ENCODE measurements at regions not wholly inside any gene's neighbourhood (a gene's known extent, or its start where the extent isn't known, plus 50 kb on each side); places are given as distances from the start of the nearest gene placed in this dataset.

DNA sequence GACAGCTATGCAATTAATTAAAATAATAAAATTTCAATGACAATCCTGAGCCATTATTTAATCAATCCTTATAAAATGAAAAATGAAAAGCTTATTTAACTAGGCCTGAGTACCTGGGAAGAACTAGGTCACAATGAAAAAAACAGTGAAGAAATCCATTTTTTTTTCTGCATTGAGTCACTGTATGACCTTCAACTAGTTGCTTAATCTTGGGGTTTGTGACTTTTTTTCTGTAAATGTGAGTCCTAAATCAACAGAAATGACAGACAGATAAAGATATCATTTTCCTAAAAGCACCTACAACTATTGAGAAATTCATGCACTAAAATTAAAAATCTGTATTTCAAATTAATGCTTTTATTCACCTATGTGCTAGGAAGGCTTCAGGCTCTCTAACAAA lies 96.8 kb downstream of the TMEM26 start:
- no peak overlapping the region for H3K4me2 ChIP-seq
- CTCF ChIA-PET, result interaction anchor here (0.6 kb wide), 1 partner anchor 899 kb away, joined by 3 read pairs; no protein-coding TSS in a partner anchor
- H3K4me3 ChIP-seq, result no peak overlapping the region
- TF ChIP-seq KDM1A (IDR thresholded peaks at IDR 0.05; ENCODE audit: low read depth) (no peak), ZC3H11A (IDR thresholded peaks at IDR 0.05) (no peak)
- TF ChIP-seq, protein P1, sequence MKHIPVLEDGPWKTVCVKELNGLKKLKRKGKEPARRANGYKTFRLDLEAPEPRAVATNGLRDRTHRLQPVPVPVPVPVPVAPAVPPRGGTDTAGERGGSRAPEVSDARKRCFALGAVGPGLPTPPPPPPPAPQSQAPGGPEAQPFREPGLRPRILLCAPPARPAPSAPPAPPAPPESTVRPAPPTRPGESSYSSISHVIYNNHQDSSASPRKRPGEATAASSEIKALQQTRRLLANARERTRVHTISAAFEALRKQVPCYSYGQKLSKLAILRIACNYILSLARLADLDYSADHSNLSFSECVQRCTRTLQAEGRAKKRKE (CRISPR knock-in tag; IDR thresholded peaks at IDR 0.05; ENCODE audit: low read depth), result no peak
- TF ChIP-seq, protein P2, sequence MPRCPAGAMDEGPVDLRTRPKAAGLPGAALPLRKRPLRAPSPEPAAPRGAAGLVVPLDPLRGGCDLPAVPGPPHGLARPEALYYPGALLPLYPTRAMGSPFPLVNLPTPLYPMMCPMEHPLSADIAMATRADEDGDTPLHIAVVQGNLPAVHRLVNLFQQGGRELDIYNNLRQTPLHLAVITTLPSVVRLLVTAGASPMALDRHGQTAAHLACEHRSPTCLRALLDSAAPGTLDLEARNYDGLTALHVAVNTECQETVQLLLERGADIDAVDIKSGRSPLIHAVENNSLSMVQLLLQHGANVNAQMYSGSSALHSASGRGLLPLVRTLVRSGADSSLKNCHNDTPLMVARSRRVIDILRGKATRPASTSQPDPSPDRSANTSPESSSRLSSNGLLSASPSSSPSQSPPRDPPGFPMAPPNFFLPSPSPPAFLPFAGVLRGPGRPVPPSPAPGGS (IDR thresholded peaks at IDR 0.05), result no peak
- no peak overlapping the region for H3K27ac ChIP-seq
- no peaks in the 10 kb centered on the region for H3K9me3 ChIP-seq
- FAIRE-seq, result no peak
- POLR2A ChIA-PET, result no interaction called here
- H3K4me1 ChIP-seq, result no peaks in the 10 kb centered on the region
- no peak for ATAC-seq
- no peak for DNase-seq (ENCODE audit: low read depth in 1 of 2, low spot score in 1 of 2)

DNA sequence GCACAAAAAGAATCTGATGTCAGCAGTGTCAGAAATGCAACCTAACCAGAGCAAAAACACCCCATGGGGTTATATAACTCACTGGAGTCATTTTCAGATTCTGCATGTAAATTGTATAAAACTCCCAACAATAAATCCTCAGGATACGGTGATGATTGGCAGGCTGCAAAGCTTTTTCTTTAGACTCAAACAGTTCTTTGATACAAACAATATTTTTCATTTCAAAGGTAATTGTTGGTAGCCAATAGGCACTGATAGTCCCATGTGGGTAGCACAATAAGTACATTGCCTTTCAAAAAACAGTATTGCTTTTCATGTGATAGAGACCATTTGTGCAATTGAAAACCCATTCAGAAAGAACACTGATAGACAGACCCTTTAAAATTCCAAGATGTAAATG lies 98.0 kb downstream of the TMEM26 start:
- WGBS (ENCODE audit: missing lambda C conversion rate), result 66% methylated on average over 1 of the region's 1 CpG
- POLR2A ChIA-PET, result no interaction called here
- no peak for TF ChIP-seq POLR2AphosphoS2 (conservative IDR thresholded peaks at IDR 0.05; ENCODE audit: low read length)
- TF ChIP-seq, protein P3, sequence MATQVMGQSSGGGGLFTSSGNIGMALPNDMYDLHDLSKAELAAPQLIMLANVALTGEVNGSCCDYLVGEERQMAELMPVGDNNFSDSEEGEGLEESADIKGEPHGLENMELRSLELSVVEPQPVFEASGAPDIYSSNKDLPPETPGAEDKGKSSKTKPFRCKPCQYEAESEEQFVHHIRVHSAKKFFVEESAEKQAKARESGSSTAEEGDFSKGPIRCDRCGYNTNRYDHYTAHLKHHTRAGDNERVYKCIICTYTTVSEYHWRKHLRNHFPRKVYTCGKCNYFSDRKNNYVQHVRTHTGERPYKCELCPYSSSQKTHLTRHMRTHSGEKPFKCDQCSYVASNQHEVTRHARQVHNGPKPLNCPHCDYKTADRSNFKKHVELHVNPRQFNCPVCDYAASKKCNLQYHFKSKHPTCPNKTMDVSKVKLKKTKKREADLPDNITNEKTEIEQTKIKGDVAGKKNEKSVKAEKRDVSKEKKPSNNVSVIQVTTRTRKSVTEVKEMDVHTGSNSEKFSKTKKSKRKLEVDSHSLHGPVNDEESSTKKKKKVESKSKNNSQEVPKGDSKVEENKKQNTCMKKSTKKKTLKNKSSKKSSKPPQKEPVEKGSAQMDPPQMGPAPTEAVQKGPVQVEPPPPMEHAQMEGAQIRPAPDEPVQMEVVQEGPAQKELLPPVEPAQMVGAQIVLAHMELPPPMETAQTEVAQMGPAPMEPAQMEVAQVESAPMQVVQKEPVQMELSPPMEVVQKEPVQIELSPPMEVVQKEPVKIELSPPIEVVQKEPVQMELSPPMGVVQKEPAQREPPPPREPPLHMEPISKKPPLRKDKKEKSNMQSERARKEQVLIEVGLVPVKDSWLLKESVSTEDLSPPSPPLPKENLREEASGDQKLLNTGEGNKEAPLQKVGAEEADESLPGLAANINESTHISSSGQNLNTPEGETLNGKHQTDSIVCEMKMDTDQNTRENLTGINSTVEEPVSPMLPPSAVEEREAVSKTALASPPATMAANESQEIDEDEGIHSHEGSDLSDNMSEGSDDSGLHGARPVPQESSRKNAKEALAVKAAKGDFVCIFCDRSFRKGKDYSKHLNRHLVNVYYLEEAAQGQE (IDR thresholded peaks at IDR 0.05), result no peak
- H3K4me3 ChIP-seq, result no peak overlapping the region
- no peaks in the 10 kb centered on the region for H3K9me3 ChIP-seq
- FAIRE-seq, result no peak
- H3K27ac ChIP-seq, result no peak overlapping the region
- CTCF ChIA-PET, result no interaction called here
- no peak overlapping the region for H3K4me2 ChIP-seq
- ATAC-seq, result no peak
- no peaks in the 10 kb centered on the region for H3K4me1 ChIP-seq
- DNase-seq (ENCODE audit: low read depth in 1 of 2, low spot score in 1 of 2), result no peak

DNA sequence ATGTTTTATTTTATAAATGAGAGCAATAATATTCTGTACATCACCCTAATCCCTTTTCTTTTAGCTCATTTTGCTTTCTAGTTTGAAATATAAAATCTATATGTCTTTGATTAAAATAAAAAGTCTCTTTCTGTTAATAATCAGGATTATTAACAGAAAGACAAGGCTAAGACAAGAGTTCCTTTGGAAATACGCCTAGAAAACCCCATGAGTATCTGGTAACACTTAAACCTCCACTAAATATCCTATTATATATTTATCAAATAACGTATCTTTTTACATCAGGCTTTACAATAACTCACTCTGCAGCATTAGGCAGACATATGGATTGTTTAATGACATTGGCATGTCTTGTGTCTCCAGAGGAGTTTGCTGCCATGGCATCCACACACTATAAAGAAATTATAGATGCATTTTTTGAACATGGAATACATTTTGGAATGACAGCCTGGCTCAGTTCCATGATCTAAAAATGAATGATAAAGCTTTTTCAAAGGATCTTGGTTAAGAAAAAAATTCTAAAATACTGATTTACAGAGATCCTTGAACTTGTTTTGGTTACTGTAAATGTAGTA lies 98.7 kb downstream of the TMEM26 start:
- ATAC-seq (no peak), DNase-seq (ENCODE audit: low read depth in 1 of 2, low spot score in 1 of 2) (no peak), FAIRE-seq (no peak)
- no peaks in the 10 kb centered on the region for H3K9me3 ChIP-seq
- CTCF ChIA-PET, result no interaction called here
- POLR2A ChIA-PET, result no interaction called here
- TF ChIP-seq CBX2 (IDR thresholded peaks at IDR 0.05; ENCODE audit: borderline replicate concordance, low read depth) (no peak), GATA3 (IDR thresholded peaks at IDR 0.05; ENCODE audit: borderline replicate concordance) (no peak), HEYL (CRISPR knock-in tag; IDR thresholded peaks at IDR 0.05) (no peak), TFCP2L1 (CRISPR knock-in tag; IDR thresholded peaks at IDR 0.05) (no peak), RCOR1 (IDR thresholded peaks at IDR 0.05; ENCODE audit: low read depth, low read length) (no peak), CHD4 (IDR thresholded peaks at IDR 0.05; ENCODE audit: borderline replicate concordance) (no peak), RNF2 (IDR thresholded peaks at IDR 0.05; ENCODE audit: borderline replicate concordance, low read depth) (no peak), HOXB13 (CRISPR knock-in tag; IDR thresholded peaks at IDR 0.05; ENCODE audit: low read depth) (no peak), JUNB (IDR thresholded peaks at IDR 0.05) (no peak)
- TF ChIP-seq, protein P4, sequence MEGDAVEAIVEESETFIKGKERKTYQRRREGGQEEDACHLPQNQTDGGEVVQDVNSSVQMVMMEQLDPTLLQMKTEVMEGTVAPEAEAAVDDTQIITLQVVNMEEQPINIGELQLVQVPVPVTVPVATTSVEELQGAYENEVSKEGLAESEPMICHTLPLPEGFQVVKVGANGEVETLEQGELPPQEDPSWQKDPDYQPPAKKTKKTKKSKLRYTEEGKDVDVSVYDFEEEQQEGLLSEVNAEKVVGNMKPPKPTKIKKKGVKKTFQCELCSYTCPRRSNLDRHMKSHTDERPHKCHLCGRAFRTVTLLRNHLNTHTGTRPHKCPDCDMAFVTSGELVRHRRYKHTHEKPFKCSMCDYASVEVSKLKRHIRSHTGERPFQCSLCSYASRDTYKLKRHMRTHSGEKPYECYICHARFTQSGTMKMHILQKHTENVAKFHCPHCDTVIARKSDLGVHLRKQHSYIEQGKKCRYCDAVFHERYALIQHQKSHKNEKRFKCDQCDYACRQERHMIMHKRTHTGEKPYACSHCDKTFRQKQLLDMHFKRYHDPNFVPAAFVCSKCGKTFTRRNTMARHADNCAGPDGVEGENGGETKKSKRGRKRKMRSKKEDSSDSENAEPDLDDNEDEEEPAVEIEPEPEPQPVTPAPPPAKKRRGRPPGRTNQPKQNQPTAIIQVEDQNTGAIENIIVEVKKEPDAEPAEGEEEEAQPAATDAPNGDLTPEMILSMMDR (IDR thresholded peaks at IDR 0.05), result no peak
- TF ChIP-seq, protein P5, sequence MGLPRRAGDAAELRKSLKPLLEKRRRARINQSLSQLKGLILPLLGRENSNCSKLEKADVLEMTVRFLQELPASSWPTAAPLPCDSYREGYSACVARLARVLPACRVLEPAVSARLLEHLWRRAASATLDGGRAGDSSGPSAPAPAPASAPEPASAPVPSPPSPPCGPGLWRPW (IDR thresholded peaks at IDR 0.05), result no peak
- H3K4me3 ChIP-seq, result no peak overlapping the region
- H3K4me1 ChIP-seq, result no peaks in the 10 kb centered on the region
- WGBS (ENCODE audit: missing lambda C conversion rate), result 26% methylated on average over 2 of the region's 2 CpGs
- no peak overlapping the region for H3K27ac ChIP-seq
- no peak overlapping the region for H3K4me2 ChIP-seq

Measured in A549 (cell line).